GM12874 (cell line): ENCODE measurements at regions not wholly inside any gene's neighbourhood (a gene's known extent, or its start where the extent isn't known, plus 50 kb on each side); places are given as distances from the start of the nearest gene placed in this dataset.

Source experiments
- CTCF ChIP-seq: IDR thresholded peaks from 2 replicates; pipeline ENCODE4 v1.5.1; 2011; ENCODE audit warnings: low read depth, mild to moderate bottlenecking, control low read depth, low read length, moderate library complexity; ENCODE audit not compliant: insufficient read depth

DNA sequence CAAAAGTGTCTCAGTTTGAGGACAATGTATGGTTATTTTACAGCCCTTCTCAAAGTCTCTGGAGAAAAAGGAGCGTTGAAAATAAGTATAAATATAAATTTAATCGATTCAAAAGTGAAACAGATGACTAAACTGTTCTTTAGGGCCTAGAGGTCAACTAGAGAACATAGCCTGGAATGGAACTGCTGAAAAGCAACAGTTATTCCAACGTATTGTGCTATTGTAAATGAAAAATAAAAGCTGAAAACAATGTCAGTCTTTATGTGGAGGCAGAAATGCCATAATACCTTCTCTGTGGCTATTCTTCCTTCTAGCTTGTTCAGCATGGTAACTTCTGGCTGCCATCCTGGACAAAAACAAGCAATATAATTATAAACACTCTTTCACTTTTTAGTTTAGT, 362.5 kb downstream of the ARL4A start:
- TF ChIP-seq CTCF = no peak

GRCh38 chr7:13050703-13051102, 363.3 kb downstream of the ARL4A start:
- no peak for TF ChIP-seq CTCF

- TF ChIP-seq CTCF = no peak
These were observed 368.4 kb downstream of the ARL4A start for GRCh38 chr7:13055732-13056368.

GRCh38 chr7:13057462-13058200, 370.2 kb downstream of the ARL4A start:
- no peak for TF ChIP-seq CTCF

GRCh38 chr7:13060173-13060572, 372.7 kb downstream of the ARL4A start:
- no peak for TF ChIP-seq CTCF

- TF ChIP-seq CTCF = no peak
These were observed 373.7 kb downstream of the ARL4A start for GRCh38 chr7:13061115-13061514.

DNA sequence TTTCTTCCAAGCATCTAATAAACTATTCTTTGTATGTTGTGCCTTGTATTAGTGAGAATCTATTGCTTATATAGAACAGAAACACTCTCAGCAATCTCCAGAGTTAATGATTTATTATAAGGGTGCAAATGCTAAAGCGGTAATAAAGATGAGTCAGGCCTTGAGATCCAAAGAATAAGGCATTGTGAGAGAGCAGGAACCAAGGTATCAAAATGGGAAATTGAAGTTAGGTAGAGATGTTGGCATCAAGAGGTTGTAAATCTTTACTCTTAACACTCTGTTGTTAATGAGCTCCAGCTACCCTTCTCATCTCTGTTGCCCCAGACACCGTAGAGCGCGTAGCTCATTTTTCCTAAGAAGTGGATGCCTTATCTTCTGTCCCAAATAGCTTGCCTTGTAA, 375.2 kb downstream of the ARL4A start:
- no peak for TF ChIP-seq CTCF
